Psoas muscle (tissue), 7 donors: ENCODE measurements at regions not wholly inside any gene's neighbourhood (a gene's known extent, or its start where the extent isn't known, plus 50 kb on each side); places are given as distances from the start of the nearest gene placed in this dataset.

ENCODE experiments used
- ATAC-seq, 4 donors: fragments of 200-7000 bp; cut with Tn5 transposase; one replicate each; pipeline ENCODE4 v1.9.1; 2020; ENCODE audit warnings: moderate library complexity in 3 of 4, mild to moderate bottlenecking in 2 of 4
- DNase-seq, 2 donors: peaks; one replicate each; pipeline ENCODE4 v3.0.0-alpha.2; 2020
- H3K27ac ChIP-seq: fragments of 200-600 bp; one replicate; pipeline ENCODE4 v1.8.0; 2022
- H3K27me3 ChIP-seq, 3 donors: fragments of 200-600 bp in 1 of 3; one replicate each; pipeline versions ENCODE4 v1.6.1 to v1.8.0; 2013 to 2022; ENCODE audit warnings: low read length in 2 of 3, mild to moderate bottlenecking in 2 of 3, moderate library complexity in 1 of 3; ENCODE audit not compliant: insufficient read depth in 3 of 3
- H3K36me3 ChIP-seq, 2 donors: fragments of 200-600 bp in 1 of 2; one replicate each; pipeline versions ENCODE4 v1.6.1 to v1.8.0; 2013 to 2022; ENCODE audit warnings: low read depth in 1 of 2, mild to moderate bottlenecking in 1 of 2, moderate library complexity in 1 of 2; ENCODE audit not compliant: insufficient read depth in 1 of 2
- H3K4me1 ChIP-seq: fragments of 200-600 bp; one replicate; pipeline ENCODE4 v1.8.0; 2022
- H3K4me3 ChIP-seq: fragments of 200-600 bp; one replicate; pipeline ENCODE4 v1.8.0; 2022; ENCODE audit warnings: mild to moderate bottlenecking
- H3K9me3 ChIP-seq: fragments of 200-600 bp; one replicate; pipeline ENCODE4 v1.8.0; 2022
- CTCF ChIP-seq: fragments of 200-600 bp; IDR thresholded peaks from one replicate; pipeline ENCODE4 v1.8.0; 2022; ENCODE audit warnings: antibody characterized with exemption
- WGBS, 3 donors: extraction: QIAGEN DNeasy Blood & Tissue Kit; methylation state at CpG; one replicate each; pipeline versions ENCODE4 v1.1.6 to v1.1.7; 2013; 5-methylcytosine and 5-hydroxymethylcytosine counted together
- intact Hi-C, 2 donors: fragments of 100-400 bp; cut with DNase I; formaldehyde crosslinking; loops; one replicate each; pipeline versions ENCODE4 v1.11.0 to v1.14.2; 2022
- donor health status: healthy with polysubstance abuse.
- donor health status: DM: no; HTN: no; CAD: no; lungs with moderate emphysema.
- donor health status: Bipolar disorder and iron deficiency.
- donor health status: healthy.
- donor health status: DM: yes; HTN: yes; CAD: no.
- donor health status: DM: no; HTN: no; CAD: no.
- donor health status: DM: yes; HTN: yes; CAD: no.

DNA sequence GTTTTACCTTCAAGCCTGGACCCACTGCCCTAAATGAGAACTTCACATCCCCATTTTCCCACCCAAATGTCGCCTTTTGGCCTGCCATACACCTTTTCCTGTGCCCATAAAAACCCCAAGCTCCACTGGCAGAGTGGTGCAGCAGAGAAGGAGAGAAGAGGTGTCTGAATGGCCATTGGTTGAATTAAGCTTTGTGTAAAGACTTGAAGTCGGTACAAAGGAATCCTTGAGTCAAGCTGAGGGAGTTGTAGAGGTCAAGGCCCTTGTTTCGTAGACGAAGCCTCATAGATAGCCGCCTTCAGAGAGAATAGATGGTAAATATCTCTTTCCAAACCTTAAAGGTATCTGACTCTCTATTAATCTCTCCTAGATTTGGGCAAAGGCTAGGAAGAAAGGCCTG lies 1479.2 kb upstream of the PRR20A start:
- Histone ChIP-seq H3K27ac (no peak overlapping the region), H3K36me3 (no peaks in the 10 kb centered on the region), H3K4me3 (no peak overlapping the region), H3K4me1 (no peaks in the 10 kb centered on the region), H3K27me3 (no peaks in the 10 kb centered on the region), H3K9me3 (no peaks in the 10 kb centered on the region)
- DNase-seq (no peak), ATAC-seq (no peak)
- no peak for TF ChIP-seq CTCF
- intact Hi-C loops = no loop called here
- WGBS, 3 donors = 82 to 85% (median 83%) methylated on average over 5 of the region's 5 CpGs

- no peak for TF ChIP-seq CTCF
- H3K9me3 ChIP-seq = no peaks in the 10 kb centered on the region
- H3K4me1 ChIP-seq = no peaks in the 10 kb centered on the region
- H3K27ac ChIP-seq = no peak overlapping the region
- H3K4me3 ChIP-seq = no peak overlapping the region
- H3K27me3 ChIP-seq = no peaks in the 10 kb centered on the region
- intact Hi-C loops = no loop called here
- DNase-seq = no peak
- no peaks in the 10 kb centered on the region for H3K36me3 ChIP-seq
- 60 to 67% (median 67%) methylated on average over 3 of the region's 3 CpGs for WGBS, 3 donors
- no peak for ATAC-seq
These were observed 1476.5 kb upstream of the PRR20A start for GRCh38 chr13:55664178-55664577.

- Histone ChIP-seq H3K36me3 (no peaks in the 10 kb centered on the region), H3K4me3 (no peak overlapping the region), H3K4me1 (no peaks in the 10 kb centered on the region), H3K27me3 (no peaks in the 10 kb centered on the region), H3K9me3 (no peaks in the 10 kb centered on the region), H3K27ac (no peak overlapping the region)
- DNase-seq = no peak
- ATAC-seq = no peak
- intact Hi-C loops = no loop called here
- TF ChIP-seq CTCF = no peak
- WGBS, 3 donors = 23 to 29% (median 28%) methylated on average over 1 of the region's 1 CpG
These were observed 1471.7 kb upstream of the PRR20A start for GRCh38 chr13:55669051-55669450.

GRCh38 chr13:55673910-55674309 lies 1466.8 kb upstream of the PRR20A start:
- TF ChIP-seq CTCF = no peak
- ATAC-seq = no peak
- Histone ChIP-seq H3K36me3 (no peaks in the 10 kb centered on the region), H3K9me3 (no peaks in the 10 kb centered on the region), H3K27ac (no peak overlapping the region), H3K27me3 (no peaks in the 10 kb centered on the region), H3K4me3 (no peak overlapping the region), H3K4me1 (no peaks in the 10 kb centered on the region)
- DNase-seq = no peak
- 82 to 92% (median 91%) methylated on average over 2 of the region's 2 CpGs for WGBS, 3 donors
- intact Hi-C loops = no loop called here

DNA sequence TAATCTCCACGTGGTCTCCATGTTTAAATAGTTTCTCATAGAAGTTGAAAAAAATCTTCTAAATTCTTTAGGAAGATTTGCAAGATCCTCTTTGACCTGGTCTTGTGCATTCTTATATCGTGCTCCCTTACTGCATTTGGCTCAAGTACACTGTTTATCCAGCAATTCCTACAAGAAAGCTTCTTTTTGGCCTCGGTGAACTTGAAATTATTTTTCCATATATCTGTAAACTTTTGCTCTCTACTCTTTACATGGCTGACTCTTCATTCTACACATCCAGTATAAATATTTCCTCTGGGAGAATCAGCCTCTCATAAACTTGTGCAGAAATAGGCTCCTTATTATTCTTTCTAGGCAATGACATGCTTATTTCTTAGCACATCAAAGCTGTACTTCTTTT lies 1457.9 kb upstream of the PRR20A start:
- no peak for TF ChIP-seq CTCF
- Histone ChIP-seq H3K4me3 (no peak overlapping the region), H3K4me1 (no peaks in the 10 kb centered on the region), H3K9me3 (no peaks in the 10 kb centered on the region), H3K27ac (no peak overlapping the region), H3K36me3 (no peaks in the 10 kb centered on the region), H3K27me3 (no peaks in the 10 kb centered on the region)
- 70 to 73% (median 71%) methylated on average over 3 of the region's 3 CpGs for WGBS, 3 donors
- ATAC-seq (no peak), DNase-seq (no peak)
- intact Hi-C loops = no loop called here
